ENCODE measurements at regions not wholly inside any gene's neighbourhood (a gene's known extent, or its start where the extent isn't known, plus 50 kb on each side); places are given as distances from the start of the nearest gene placed in this dataset.

DNA sequence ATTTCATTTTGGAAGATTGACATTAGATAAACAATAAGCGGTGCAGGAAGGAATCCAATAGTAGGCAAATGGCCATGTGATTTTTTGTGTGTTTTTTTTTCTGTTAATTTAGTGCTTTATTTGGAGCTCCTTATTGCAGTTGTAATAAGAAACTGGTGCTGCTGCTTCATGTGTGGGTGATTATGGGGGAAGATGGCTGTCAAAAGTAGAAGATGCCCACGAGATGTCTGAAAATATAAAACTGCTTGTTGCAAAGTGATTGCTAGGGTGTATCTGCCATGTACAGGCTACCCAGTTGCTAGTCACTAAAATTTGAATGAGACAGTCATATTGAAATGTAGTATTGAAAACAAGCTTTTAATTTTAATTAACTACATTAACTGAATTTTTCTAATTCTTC is 216.7 kb upstream of the FTMT start:
- Histone ChIP-seq H2AFZ (ENCODE audit: low read depth, low read length, severe bottlenecking) (no peak overlapping the region), H3F3A (ENCODE audit: insufficient read depth) (no peaks in the 10 kb centered on the region), H3K27me3 (ENCODE audit: low read length) (no peaks in the 10 kb centered on the region), H4K20me1 (ENCODE audit: low read depth, low read length) (no peaks in the 10 kb centered on the region), H3K27ac (ENCODE audit: low read depth, low read length) (no peak overlapping the region), H3K9me2 (replicated peaks; ENCODE audit: insufficient read depth, low read length) (no peaks in the 10 kb centered on the region), H3K79me2 (ENCODE audit: insufficient read depth, low read length) (no peaks in the 10 kb centered on the region), H3K9ac (ENCODE audit: low read length) (no peak overlapping the region), H3K9me3 (ENCODE audit: insufficient read depth, low read length) (no peaks in the 10 kb centered on the region), H3K4me2 (ENCODE audit: low read depth, low read length, poor library complexity, severe bottlenecking) (no peak overlapping the region), H3K36me3 (ENCODE audit: low read length) (no peaks in the 10 kb centered on the region), H3K4me3 (ENCODE audit: insufficient read depth, low read length, poor library complexity, severe bottlenecking) (no peak overlapping the region)
- TF ChIP-seq, protein P1, sequence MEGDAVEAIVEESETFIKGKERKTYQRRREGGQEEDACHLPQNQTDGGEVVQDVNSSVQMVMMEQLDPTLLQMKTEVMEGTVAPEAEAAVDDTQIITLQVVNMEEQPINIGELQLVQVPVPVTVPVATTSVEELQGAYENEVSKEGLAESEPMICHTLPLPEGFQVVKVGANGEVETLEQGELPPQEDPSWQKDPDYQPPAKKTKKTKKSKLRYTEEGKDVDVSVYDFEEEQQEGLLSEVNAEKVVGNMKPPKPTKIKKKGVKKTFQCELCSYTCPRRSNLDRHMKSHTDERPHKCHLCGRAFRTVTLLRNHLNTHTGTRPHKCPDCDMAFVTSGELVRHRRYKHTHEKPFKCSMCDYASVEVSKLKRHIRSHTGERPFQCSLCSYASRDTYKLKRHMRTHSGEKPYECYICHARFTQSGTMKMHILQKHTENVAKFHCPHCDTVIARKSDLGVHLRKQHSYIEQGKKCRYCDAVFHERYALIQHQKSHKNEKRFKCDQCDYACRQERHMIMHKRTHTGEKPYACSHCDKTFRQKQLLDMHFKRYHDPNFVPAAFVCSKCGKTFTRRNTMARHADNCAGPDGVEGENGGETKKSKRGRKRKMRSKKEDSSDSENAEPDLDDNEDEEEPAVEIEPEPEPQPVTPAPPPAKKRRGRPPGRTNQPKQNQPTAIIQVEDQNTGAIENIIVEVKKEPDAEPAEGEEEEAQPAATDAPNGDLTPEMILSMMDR (IDR thresholded peaks at IDR 0.05; ENCODE audit: insufficient read depth, low read length, poor library complexity, severe bottlenecking): no peak
- no peak for TF ChIP-seq EZH2phosphoT487 (conservative IDR thresholded peaks at IDR 0.05; ENCODE audit: low read length)

DNA sequence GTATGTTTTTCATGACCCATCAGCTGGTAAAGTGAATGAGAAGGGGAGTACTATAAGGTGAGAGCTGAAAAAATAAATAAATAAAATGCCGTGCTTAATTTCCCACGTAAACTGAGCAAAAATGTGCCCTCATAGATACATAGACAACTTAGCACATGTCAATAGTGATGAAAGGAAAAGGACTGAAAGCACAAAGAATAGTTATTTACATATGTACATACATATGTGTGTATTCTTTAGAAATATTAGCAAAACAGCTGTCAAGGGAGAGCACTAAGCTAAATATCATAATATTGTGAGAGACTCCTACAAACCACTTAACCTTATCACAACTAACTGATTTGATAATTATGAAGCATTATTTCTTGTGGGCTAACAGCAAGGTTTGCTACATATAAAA is 213.6 kb upstream of the FTMT start:
- Histone ChIP-seq H3K36me3 (ENCODE audit: low read length) (no peaks in the 10 kb centered on the region), H3K4me3 (ENCODE audit: insufficient read depth, low read length, poor library complexity, severe bottlenecking) (no peak overlapping the region)

GRCh38 chr5:121640298-121640697 is 211.4 kb upstream of the FTMT start:
- Histone ChIP-seq H3K9me3 (ENCODE audit: insufficient read depth, low read length) (no peaks in the 10 kb centered on the region), H3K36me3 (ENCODE audit: low read length) (no peaks in the 10 kb centered on the region), H3K79me2 (ENCODE audit: insufficient read depth, low read length) (no peaks in the 10 kb centered on the region), H3K27ac (ENCODE audit: low read depth, low read length) (no peak overlapping the region), H3K9ac (ENCODE audit: low read length) (no peak overlapping the region), H4K20me1 (ENCODE audit: low read depth, low read length) (no peaks in the 10 kb centered on the region), H3K9me2 (replicated peaks; ENCODE audit: insufficient read depth, low read length) (no peaks in the 10 kb centered on the region), H2AFZ (ENCODE audit: low read depth, low read length, severe bottlenecking) (no peak overlapping the region), H3F3A (ENCODE audit: insufficient read depth) (no peaks in the 10 kb centered on the region), H3K4me3 (ENCODE audit: insufficient read depth, low read length, poor library complexity, severe bottlenecking) (no peak overlapping the region), H3K27me3 (ENCODE audit: low read length) (no peaks in the 10 kb centered on the region), H3K4me2 (ENCODE audit: low read depth, low read length, poor library complexity, severe bottlenecking) (no peak overlapping the region)
- no peak for TF ChIP-seq EZH2phosphoT487 (conservative IDR thresholded peaks at IDR 0.05; ENCODE audit: low read length)
- TF ChIP-seq, protein P1 (IDR thresholded peaks at IDR 0.05; ENCODE audit: insufficient read depth, low read length, poor library complexity, severe bottlenecking): no peak

More for the DNA sequence above, 213.6 kb upstream of the FTMT start:
- Histone ChIP-seq H3F3A (ENCODE audit: insufficient read depth) (no peaks in the 10 kb centered on the region), H4K20me1 (ENCODE audit: low read depth, low read length) (no peaks in the 10 kb centered on the region), H3K9me2 (replicated peaks; ENCODE audit: insufficient read depth, low read length) (no peaks in the 10 kb centered on the region), H3K27ac (ENCODE audit: low read depth, low read length) (no peak overlapping the region), H3K9me3 (ENCODE audit: insufficient read depth, low read length) (no peaks in the 10 kb centered on the region), H3K79me2 (ENCODE audit: insufficient read depth, low read length) (no peaks in the 10 kb centered on the region), H2AFZ (ENCODE audit: low read depth, low read length, severe bottlenecking) (no peak overlapping the region), H3K9ac (ENCODE audit: low read length) (no peak overlapping the region), H3K27me3 (ENCODE audit: low read length) (no peaks in the 10 kb centered on the region), H3K4me2 (ENCODE audit: low read depth, low read length, poor library complexity, severe bottlenecking) (no peak overlapping the region)
- TF ChIP-seq, protein P1 (IDR thresholded peaks at IDR 0.05; ENCODE audit: insufficient read depth, low read length, poor library complexity, severe bottlenecking): no peak
- TF ChIP-seq EZH2phosphoT487 (conservative IDR thresholded peaks at IDR 0.05; ENCODE audit: low read length): no peak

Data from SU-DHL-6 (cell line).